Left forelimb (tissue), 1 donor: ENCODE measurements at regions not wholly inside any gene's neighbourhood (a gene's known extent, or its start where the extent isn't known, plus 50 kb on each side); places are given as distances from the start of the nearest gene placed in this dataset.

Source experiments
- DNase-seq: peaks from one replicate; pipeline ENCODE4 v3.0.0-alpha.2; 2018; ENCODE audit warnings: low spot score

- DNase-seq, result no peak
Observed at GRCh38 chr1:232382671-232383070, 247.3 kb downstream of the SIPA1L2 start.

- no peak for DNase-seq
Observed at GRCh38 chr1:232381394-232382100, 248.4 kb downstream of the SIPA1L2 start.

- DNase-seq, result no peak
Observed at GRCh38 chr1:232380596-232380995, 249.3 kb downstream of the SIPA1L2 start.

GRCh38 chr1:232380131-232380530 lies 249.8 kb downstream of the SIPA1L2 start:
- DNase-seq, result no peak

- no peak for DNase-seq
Observed at GRCh38 chr1:232379063-232379434, 250.9 kb downstream of the SIPA1L2 start.

GRCh38 chr1:232378266-232379062 lies 251.5 kb downstream of the SIPA1L2 start:
- no peak for DNase-seq

- DNase-seq, result no peak
Observed at GRCh38 chr1:232377494-232377770, 252.5 kb downstream of the SIPA1L2 start.

- DNase-seq, result no peak
Observed at GRCh38 chr1:232376632-232377493, 253.1 kb downstream of the SIPA1L2 start.

GRCh38 chr1:232372841-232373440 lies 257.0 kb downstream of the SIPA1L2 start:
- DNase-seq, result no peak

- no peak for DNase-seq
Observed at GRCh38 chr1:232372431-232372830, 257.5 kb downstream of the SIPA1L2 start.

GRCh38 chr1:232369451-232370296 lies 260.3 kb downstream of the SIPA1L2 start:
- DNase-seq, result no peak

- no peak for DNase-seq
Observed at GRCh38 chr1:232368821-232369321, 261.1 kb downstream of the SIPA1L2 start.

GRCh38 chr1:232367293-232367692 lies 262.6 kb downstream of the SIPA1L2 start:
- no peak for DNase-seq

GRCh38 chr1:232364654-232365382 lies 265.1 kb downstream of the SIPA1L2 start:
- DNase-seq, result no peak

- no peak for DNase-seq
Observed at GRCh38 chr1:232363008-232363407, 266.9 kb downstream of the SIPA1L2 start.

- DNase-seq, result no peak
Observed at GRCh38 chr1:232357416-232357815, 272.5 kb downstream of the SIPA1L2 start.

- DNase-seq, result no peak
Observed at GRCh38 chr1:232355162-232356006, 274.5 kb downstream of the SIPA1L2 start.

- no peak for DNase-seq
Observed at GRCh38 chr1:232353001-232353400, 276.9 kb downstream of the SIPA1L2 start.

- no peak for DNase-seq
Observed at GRCh38 chr1:232352366-232352765, 277.6 kb downstream of the SIPA1L2 start.

GRCh38 chr1:232351335-232351734 lies 278.6 kb downstream of the SIPA1L2 start:
- DNase-seq, result no peak
